ENCODE measurements at regions not wholly inside any gene's neighbourhood (a gene's known extent, or its start where the extent isn't known, plus 50 kb on each side); places are given as distances from the start of the nearest gene placed in this dataset.

- DNase-seq, result no peak
These were observed 98.7 kb upstream of the TMPRSS2 start for GRCh38 chr21:41606706-41607105.

DNA sequence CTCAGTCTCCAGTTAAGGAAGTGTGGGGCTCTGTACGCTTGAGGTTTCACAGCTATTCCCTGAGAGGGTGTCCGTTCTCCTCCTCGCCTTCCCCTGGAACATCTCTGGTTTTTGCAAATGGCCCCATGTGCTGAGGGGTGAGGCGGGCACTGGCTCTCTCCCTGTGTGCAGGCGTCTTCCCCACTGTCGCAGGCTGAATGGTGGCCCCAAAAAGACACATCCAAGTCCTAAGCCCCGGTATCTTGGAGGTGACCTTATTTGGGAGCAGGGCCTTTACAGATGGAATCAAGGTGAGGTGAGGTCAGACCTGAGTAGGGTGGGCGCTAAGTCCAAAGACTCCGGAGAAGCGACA, 98.0 kb upstream of the TMPRSS2 start:
- no peak for DNase-seq

DNA sequence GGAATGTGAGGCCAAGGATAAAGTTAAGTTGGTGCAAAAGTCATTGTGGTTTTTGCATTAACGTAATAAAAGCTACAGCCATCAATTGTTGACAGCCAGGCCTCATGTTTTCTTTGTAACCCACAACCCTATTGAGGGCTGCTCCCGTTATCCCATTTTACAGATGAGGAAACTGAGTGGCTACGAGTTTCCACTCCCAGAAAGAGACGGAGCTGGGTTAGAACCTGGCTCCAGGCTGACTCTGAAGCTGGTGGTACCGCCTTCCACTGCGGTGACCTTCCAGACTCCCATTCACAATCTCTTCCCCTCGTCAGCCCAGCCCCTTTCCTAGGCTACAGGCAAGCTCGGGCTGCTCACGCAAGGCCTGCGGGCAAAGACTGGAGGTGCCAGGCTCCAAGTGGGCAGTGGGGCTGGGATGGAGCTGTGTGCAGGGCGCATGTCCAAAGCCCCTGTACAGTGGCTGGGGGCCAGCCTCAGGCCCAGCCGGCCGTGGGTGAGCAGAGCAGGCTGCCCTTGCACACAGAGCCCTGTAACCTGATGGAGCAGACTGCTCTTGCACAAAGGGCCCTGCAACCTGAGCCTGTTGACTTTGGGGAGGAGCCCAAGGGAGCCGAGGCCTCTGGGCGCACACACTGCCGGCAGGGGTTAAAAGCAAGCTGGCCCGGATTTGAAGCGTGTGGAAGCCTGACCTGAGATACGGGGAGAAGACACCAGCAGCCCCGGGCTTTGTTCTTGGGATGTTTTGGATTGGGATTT, 97.4 kb upstream of the TMPRSS2 start:
- DNase-seq, result no peak

DNA sequence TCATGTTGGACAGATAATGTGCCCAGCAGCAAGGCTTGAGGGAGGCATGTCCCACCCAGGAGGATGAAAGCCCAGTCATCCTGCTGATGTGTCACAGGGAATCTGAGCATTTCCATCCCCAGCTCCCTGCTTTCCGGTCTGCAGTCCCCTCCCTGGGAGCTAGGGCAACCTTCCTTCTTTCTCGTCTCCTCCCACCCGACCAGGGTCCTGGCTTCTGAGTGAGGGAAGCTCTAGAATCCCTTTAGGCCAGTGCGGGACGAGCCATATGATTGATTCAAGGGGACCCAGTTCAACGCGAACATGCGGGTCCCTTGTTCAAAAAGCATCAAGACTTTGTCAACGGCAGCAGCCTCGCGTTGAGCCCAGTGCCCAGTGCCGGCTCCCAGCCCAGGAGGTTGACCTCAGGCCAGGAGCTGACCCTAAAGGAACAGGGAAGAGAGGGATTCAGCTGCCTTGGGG, 96.7 kb upstream of the TMPRSS2 start:
- DNase-seq, result no peak

GRCh38 chr21:41603476-41603875, 95.5 kb upstream of the TMPRSS2 start:
- DNase-seq, result no peak

DNA sequence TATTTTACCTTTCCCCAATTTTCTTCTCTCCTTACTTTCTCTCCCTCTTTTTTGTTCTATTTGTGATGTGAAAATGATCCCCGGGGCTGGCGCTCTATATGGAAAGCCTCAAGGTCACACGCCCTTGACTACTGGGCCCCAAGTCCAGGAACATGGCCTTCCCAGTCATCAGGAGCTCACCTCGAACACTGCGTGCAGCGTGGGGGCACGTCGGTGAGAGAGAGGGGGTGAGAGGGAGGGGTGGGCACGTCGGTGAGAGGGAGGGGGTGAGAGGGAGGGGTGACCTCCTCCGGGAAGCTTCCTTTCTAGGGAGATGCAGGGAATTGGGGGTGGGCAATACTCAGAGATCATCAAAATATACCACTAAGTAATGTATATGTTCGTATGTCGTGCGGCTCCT, 94.6 kb upstream of the TMPRSS2 start:
- DNase-seq, result no peak

DNA sequence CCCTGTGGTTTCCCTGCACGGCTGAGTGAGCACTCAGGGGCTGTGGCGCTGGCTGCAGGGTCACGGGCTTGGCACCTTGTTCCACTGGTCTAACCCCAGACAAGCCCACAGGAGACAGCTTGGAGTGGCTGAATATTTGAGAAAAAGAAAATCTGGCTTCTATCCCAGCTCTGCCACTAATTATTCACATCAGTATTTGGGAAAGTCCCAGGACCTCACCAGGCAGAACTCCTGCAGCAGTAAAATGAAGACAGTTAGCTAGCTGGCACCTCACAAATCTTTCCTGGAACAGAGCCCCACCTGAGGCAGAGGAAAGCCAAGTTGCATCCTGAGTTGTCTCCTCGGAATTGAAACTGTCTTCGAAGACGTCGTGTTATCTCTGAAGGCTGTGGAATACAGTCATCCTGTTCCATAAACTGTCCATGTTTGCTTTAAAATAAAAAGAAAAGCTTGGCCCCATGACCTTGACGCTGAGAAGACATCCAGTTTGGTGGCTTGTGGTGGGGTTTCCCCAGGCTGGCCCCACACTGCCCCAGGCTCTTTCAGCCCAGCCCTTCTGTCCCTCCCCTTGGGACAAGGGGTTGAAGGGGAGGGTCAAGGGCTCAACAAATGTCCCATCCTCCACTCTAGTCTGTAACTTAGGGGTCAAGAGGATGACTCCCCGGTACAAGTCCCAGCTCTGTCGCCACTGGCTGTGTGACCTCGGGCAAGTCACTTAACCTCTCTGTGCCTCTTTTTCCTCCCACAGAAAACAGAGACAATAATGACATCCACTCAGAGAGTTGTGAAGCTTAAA, 93.8 kb upstream of the TMPRSS2 start:
- DNase-seq, result no peak

GRCh38 chr21:41600961-41601572, 93.1 kb upstream of the TMPRSS2 start:
- DNase-seq, result no peak

- no peak for DNase-seq
These were observed 92.6 kb upstream of the TMPRSS2 start for GRCh38 chr21:41600556-41600955.

GRCh38 chr21:41600116-41600515, 92.2 kb upstream of the TMPRSS2 start:
- DNase-seq, result no peak

GRCh38 chr21:41598561-41599431, 90.8 kb upstream of the TMPRSS2 start:
- DNase-seq, result no peak

DNA sequence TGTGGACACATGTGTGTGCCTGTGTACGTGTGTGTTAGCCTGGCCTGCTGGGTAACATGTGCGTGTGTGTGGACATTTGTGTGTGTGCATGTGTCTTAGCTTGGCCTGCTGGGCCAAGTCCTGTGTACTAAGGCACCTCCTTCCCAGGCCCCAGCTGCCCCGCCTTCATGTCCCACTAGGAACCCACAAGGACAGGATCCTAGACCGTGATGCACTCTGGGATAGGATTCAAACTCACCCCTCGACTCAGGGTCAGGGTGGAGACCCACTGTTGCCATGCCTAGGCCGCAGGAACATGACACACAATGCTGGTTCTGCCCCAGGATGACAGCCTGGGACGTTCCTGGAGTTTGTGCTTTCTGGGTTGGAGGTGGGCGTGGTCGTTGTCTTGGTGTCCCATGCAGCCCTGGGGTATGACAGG, 89.9 kb upstream of the TMPRSS2 start:
- DNase-seq, result no peak

- no peak for DNase-seq
These were observed 89.3 kb upstream of the TMPRSS2 start for GRCh38 chr21:41597227-41597626.

DNA sequence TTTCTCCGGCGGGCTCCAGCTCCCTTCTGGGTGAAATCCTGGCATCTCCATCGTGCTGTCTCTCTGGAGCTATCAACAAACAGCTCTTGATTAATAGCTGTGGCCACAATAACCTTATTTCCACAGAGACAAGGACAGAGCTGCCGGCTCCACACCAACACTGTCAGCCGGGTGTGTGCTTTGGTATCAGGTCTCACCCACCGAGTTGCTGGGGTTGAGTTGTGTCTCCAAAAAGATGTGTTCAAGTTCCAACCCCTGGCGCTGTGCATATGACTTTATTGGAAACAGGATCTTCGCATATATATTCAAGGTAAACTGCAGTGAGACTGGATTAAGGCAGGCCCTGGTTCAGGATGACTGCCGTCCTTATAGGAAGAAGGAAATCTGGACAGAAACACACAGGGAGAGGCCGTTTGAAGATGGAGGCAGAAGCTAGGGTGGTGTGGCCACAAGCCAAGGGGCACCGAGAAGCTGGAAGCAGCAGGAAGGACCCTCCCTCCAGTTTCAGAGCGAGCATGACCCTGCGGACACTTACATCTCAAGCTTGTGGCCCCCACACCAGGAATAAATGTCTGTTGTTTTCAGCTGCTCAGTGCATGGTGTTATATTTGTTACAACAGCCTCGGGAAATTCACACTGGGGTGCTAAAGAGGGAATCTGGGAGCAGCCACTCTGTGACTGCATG, 88.4 kb upstream of the TMPRSS2 start:
- no peak for DNase-seq

DNA sequence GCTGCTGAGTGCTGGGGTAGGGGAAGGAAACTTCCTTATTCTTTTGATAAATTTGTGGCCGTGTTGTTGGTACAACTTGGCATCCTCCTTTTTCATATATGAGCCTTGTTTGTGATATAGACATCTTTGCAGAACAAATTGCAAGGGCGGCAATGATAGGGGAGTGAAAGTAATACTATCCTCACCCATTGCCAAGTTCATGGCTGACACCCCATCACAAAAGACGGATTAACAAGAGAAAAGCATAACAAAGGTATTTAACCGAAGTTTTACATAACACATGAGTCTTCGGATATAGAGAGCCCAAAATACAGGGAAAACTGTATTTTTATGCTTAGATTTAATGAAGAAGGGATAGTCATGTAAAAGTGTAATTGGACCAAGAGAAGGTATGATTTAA, 86.3 kb upstream of the TMPRSS2 start:
- no peak for DNase-seq

GRCh38 chr21:41593760-41594138, 85.8 kb upstream of the TMPRSS2 start:
- DNase-seq, result no peak

- DNase-seq, result no peak
These were observed 85.2 kb upstream of the TMPRSS2 start for GRCh38 chr21:41593051-41593759.

- DNase-seq, result no peak
These were observed 81.7 kb upstream of the TMPRSS2 start for GRCh38 chr21:41589620-41590175.

DNA sequence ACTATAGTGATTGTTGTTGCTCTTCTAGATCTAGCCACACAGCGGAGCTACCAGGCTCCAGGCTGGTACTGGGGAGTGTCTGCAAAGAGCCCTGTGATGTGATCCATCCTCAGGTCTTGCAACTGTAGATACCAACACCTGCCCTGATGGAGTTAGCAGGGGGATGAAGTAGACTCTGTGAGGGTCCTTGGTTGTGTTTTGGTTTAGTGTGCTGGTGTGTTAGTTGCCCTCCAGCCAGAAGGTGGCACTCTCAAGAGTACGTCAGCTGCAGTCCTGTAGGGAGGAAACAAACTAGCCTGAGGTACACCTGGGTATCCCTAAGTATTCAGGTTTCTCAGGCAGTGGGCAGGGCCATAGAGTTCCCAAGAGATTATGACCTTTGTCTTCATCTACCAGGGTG, 81.2 kb upstream of the TMPRSS2 start:
- no peak for DNase-seq

- DNase-seq, result no peak
These were observed 77.4 kb upstream of the TMPRSS2 start for GRCh38 chr21:41585199-41585994.
